WERI-Rb-1 (cell line): ENCODE measurements at regions not wholly inside any gene's neighbourhood (a gene's known extent, or its start where the extent isn't known, plus 50 kb on each side); places are given as distances from the start of the nearest gene placed in this dataset.

Source experiments
- DNase-seq: peaks from one replicate; pipeline ENCODE4 v3.0.0-alpha.2; 2020
- H3K27ac ChIP-seq: fragments of 250-450 bp; sonication (Bioruptor Pico); 2 replicates; pipeline ENCODE4 v1.5.1; 2020; ENCODE audit warnings: mild to moderate bottlenecking, moderate library complexity
- H3K27me3 ChIP-seq: fragments of 250-450 bp; sonication (Bioruptor Pico); 2 replicates; pipeline ENCODE4 v1.5.1; 2021; ENCODE audit warnings: mild to moderate bottlenecking, low read depth, moderate library complexity; ENCODE audit not compliant: insufficient read depth, severe bottlenecking
- H3K36me3 ChIP-seq: fragments of 250-450 bp; sonication (Bioruptor Pico); 2 replicates; pipeline ENCODE4 v1.5.1; 2020; ENCODE audit warnings: mild to moderate bottlenecking, moderate library complexity
- H3K4me3 ChIP-seq: 2 replicates; pipeline ENCODE4 v1.5.1; 2011; ENCODE audit warnings: low read depth, mild to moderate bottlenecking, control low read depth, low read length
- H3K9me3 ChIP-seq: fragments of 250-450 bp; sonication (Bioruptor Pico); 2 replicates; pipeline ENCODE4 v1.5.1; 2021; ENCODE audit warnings: mild to moderate bottlenecking, moderate library complexity; ENCODE audit not compliant: severe bottlenecking
- CTCF ChIP-seq: IDR thresholded peaks from 2 replicates; pipeline ENCODE4 v1.5.1; 2011; ENCODE audit warnings: low read depth, mild to moderate bottlenecking, control low read depth, inconsistent platforms, low read length

DNA sequence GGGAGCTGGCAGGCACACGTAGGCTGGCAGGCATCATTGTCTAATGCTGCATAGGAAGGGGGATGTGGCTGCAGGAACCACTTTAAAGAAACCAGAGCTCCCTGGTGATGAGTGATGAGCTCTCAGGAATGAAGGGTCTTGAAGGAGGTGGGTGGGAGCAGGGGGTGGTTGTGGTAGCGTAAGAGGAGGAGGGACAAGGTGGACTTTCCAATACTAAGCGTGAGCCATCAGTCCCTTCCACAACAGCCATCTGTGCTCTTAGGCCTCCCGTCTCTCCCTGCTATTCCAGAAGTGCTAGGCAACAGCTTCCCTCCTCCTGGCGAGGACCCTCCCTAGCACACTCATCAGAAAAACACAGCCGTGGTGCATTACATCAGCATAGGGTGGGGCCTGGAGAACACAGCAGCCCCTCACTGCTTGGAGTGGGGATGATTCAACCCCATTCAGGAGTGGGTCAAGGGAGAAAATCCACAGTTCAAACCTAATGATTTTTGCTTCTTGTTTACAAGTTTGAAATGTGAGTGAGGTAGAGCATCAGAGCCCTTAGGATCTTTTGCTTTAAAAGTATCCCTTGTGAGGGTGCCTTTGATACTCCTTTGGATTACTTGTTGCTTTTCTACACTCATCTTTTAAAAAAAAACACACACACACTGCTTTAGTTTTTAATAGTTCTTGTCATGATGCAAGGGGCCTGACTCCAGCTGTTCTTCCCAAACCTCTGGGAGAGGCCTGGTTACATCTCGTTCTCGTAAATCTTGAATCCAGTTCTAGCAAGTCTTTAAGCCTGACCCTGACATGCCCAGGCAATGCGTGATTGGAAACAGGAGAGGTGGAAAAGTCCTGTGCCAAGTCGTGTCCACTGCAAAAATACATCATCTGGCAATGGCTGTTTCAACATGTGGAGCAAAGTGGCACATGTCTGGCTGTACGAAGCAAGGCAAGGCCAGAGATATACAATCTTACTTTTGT, 356.4 kb upstream of the DDHD1 start:
- H3K36me3 ChIP-seq = no peaks in the 10 kb centered on the region

GRCh38 chr14:53501361-53502211, 348.5 kb upstream of the DDHD1 start:
- no peaks in the 10 kb centered on the region for H3K36me3 ChIP-seq
- no peak overlapping the region for H3K4me3 ChIP-seq
- peaks cover 31% of the 10 kb centered on the region for H3K27me3 ChIP-seq
- H3K27ac ChIP-seq = no peak overlapping the region
- DNase-seq = no peak
- TF ChIP-seq CTCF = no peak
- peaks cover 2% of the 10 kb centered on the region for H3K9me3 ChIP-seq

More for the DNA sequence above, 356.4 kb upstream of the DDHD1 start:
- TF ChIP-seq CTCF = no peak
- Histone ChIP-seq H3K27ac (no peak overlapping the region), H3K4me3 (no peak overlapping the region), H3K27me3 (peaks cover 32% of the 10 kb centered on the region), H3K9me3 (no peaks in the 10 kb centered on the region)
- no peak for DNase-seq

GRCh38 chr14:53500191-53500590, 347.1 kb upstream of the DDHD1 start:
- no peaks in the 10 kb centered on the region for H3K36me3 ChIP-seq
- peaks cover 2% of the 10 kb centered on the region for H3K9me3 ChIP-seq
- H3K27ac ChIP-seq = no peak overlapping the region
- no peak overlapping the region for H3K4me3 ChIP-seq
- H3K27me3 ChIP-seq = peaks cover 25% of the 10 kb centered on the region
- no peak for TF ChIP-seq CTCF
- no peak for DNase-seq

DNA sequence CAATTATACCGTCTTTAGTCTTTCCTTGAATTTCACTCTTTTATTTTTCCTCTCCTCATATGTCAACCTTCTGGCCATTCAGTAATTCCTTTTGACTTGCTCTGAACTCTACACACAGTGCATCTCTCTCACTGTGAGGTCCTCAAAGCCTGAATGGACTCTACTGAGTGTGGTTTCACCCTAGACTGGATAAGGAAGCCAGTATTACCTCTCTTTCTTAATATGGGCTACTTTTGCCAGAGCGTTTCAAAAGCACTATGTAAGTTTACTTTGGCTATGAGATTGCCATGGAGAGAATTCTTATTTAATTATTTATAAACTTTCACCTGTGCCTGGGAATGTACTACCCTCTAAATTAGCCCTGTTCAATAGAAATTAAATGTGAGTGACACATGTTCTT, 343.5 kb upstream of the DDHD1 start:
- Histone ChIP-seq H3K27me3 (peaks cover 26% of the 10 kb centered on the region), H3K27ac (no peak overlapping the region), H3K4me3 (no peak overlapping the region), H3K36me3 (no peaks in the 10 kb centered on the region), H3K9me3 (no peaks in the 10 kb centered on the region)
- DNase-seq = no peak
- no peak for TF ChIP-seq CTCF

DNA sequence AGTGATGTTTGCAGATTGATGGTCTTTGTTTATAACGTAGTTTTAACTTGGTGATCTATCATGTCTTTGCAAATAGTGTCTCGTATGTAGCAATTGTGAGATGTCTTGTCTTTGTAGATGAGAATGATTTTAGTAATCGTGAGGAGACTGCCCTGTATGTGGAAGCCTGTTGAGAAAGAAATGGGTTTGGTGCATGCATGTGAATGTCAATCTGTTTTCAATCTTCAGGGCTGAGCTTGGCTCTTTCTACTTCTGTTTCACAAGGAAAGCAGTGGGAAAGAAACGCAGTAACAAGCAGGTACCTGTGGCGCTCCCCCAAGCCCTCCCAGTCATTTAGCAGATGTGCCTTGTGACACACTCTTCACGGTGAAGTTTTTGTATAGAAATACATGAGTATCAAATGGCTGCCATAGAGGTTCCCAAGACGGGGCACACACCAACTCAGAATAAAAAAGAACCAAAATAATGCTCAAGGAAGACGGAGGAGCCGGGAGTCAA, 342.8 kb upstream of the DDHD1 start:
- Histone ChIP-seq H3K27me3 (peaks cover 30% of the 10 kb centered on the region), H3K9me3 (no peaks in the 10 kb centered on the region), H3K36me3 (no peaks in the 10 kb centered on the region), H3K27ac (no peak overlapping the region), H3K4me3 (no peak overlapping the region)
- no peak for TF ChIP-seq CTCF
- no peak for DNase-seq
